Right lung (tissue), 2 donors: ENCODE measurements at regions not wholly inside any gene's neighbourhood (a gene's known extent, or its start where the extent isn't known, plus 50 kb on each side); places are given as distances from the start of the nearest gene placed in this dataset.
"Not testable (repeated sequence)": the region's sequence is repeated elsewhere in the genome, so short reads cannot be mapped to it uniquely, and the experiment has no call there.

ENCODE experiments used
- DNase-seq, 2 donors: peaks; one replicate each; pipeline ENCODE4 v3.0.0-alpha.2; 2013

DNA sequence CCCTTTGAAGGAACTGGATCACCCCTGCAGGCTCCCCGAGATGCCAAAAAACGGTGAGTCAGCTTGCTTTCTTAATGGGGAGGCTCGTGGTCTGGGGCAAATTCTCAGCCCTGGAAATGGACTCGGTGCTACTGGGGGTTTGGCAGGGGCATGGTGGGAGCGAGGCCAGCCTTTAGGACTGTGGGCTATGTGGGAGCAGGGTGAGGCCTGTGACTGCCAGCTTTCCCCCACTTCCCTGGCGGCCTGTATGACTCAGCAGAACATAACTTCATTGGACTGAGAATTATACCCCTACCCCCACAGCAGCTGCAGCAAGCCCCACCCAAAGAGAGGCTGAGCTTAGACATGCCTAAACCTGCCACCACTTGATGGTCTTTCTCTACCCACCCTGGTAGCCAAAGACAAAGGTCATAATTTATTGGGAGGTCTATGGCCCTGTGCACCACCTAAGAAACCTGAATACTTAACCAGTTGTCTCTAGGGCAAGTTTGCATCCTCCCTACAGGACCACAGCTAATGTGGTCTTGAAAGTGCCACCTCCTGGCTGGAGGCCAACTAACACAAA lies 325.3 kb downstream of the TLE1 start:
- DNase-seq, result no peak

DNA sequence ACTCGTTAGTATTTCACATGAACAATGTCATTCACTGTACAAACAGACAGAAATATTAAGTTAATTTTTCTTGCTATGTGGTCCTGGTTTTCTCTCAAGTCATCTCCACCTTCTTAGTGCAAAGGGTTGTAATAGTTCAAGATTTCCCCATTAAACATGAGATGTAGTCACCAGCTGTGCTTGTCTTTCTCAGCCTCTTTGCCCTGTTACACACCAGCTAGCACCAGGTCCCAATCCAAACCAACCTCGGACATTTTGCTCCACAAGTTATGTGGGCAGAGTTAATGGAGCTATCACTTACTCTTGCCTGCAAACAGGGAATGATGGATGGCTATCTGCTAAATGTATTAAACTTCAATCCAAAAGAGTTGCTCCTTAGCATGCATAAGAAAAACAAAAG lies 328.1 kb downstream of the TLE1 start:
- no peak for DNase-seq

DNA sequence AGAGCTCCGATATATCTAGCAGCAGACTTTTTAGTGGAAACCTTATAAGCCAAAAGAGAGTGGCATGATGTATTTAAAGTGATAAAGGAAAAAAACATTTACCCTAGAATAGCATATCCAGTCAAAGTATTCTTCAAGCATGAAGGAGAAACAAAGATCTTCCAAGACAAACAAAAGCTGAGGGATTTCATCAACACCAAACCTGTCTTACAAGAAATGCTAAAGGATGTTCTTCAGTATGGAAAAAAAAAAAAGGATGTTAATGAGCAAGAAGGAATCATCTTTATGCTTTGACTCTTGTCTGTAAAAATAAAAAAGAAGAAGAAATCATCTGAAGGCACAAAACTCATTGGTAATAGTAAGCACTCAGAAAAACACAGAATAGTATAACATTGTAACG lies 338.2 kb downstream of the TLE1 start:
- no peak for DNase-seq

DNA sequence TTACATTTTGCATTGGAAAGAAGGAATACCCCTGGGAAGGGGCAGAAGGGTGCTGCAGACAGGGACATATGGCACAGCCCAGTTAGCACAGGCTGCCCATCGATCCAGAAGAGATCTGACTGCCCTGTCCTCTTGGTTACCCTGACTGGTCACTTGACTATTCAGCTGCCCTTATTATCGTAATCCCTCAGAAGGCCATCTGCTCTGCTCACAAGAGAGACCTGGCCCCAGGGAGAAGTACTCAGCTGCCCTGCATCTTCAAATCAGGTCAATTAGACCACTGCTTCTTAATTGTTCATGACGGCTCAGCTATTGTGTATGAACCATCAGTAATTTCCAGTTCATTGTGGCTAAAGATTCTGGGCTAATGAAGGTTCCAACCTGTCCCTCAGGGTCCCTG lies 345.0 kb downstream of the TLE1 start:
- no peak for DNase-seq

- DNase-seq, result no peak
Observed at GRCh38 chr9:81335879-81336421, 353.4 kb downstream of the TLE1 start.

GRCh38 chr9:81321551-81321950 lies 367.8 kb downstream of the TLE1 start:
- no peak for DNase-seq

GRCh38 chr9:81320909-81321482 lies 368.4 kb downstream of the TLE1 start:
- no peak for DNase-seq

- DNase-seq, result no peak
Observed at GRCh38 chr9:81318571-81318970, 370.8 kb downstream of the TLE1 start.

GRCh38 chr9:81317939-81318338 lies 371.4 kb downstream of the TLE1 start:
- DNase-seq, result no peak

DNA sequence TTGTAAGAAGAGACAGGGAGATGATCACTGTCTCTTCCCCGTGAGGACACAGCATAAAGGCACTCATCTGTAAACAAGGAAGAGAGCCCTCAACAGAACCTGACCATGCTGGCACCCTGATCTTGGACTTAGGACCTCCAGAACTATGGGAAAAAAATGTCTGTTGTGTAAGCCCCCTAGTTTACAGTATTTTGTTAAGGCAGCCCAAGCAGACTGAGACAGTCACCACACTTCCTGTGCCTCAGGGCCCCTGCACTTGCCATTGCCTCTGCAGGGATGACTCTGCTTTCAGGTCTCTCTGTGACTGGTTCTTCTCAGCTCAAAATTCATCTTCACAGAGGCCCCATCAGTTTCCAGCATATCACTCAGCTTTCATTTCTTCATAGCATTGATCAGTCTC lies 372.1 kb downstream of the TLE1 start:
- no peak for DNase-seq

- no peak for DNase-seq
Observed at GRCh38 chr9:81314490-81314889, 374.9 kb downstream of the TLE1 start.

- no peak for DNase-seq
Observed at GRCh38 chr9:81313877-81314276, 375.5 kb downstream of the TLE1 start.

DNA sequence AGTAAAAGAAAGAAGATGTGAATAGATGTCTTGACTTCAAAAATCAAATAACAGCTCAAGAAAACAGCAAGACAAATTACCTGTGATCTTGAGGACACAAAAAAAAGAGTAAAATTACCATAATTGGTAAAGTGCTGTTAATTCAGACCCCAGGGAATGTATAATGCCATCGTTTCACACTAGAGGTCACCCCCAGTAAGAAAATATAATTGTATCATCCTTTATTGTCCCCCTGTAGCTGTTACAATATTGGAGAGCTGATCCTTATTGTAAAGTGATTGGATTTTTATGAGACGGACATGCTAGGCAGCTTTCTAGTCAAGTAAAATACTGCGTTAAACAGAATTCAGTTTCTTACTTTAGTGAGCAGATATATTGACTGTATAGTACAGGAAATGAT lies 377.0 kb downstream of the TLE1 start:
- DNase-seq, result no peak

- no peak for DNase-seq
Observed at GRCh38 chr9:81308404-81308803, 380.9 kb downstream of the TLE1 start.

DNA sequence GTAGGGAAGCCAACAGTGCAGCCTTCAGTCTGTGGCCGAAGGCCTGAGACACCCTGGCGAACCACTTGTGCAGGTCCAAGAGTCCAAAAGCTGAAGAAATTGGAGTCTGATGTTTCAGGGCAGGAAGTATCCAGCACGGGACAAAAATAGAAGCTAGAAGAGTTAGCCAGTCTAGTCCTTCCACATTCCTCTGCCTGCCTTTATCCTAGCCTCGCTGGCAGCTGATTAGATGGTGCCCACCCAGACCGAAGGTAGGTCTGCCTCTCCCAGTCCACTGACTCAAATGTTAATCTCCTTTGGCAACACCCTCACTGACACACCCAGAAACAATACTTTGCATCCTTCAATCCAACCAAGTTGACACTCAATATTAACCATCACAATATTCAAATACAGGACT lies 381.6 kb downstream of the TLE1 start:
- not testable (repeated sequence) for DNase-seq

GRCh38 chr9:81305561-81306182 lies 383.7 kb downstream of the TLE1 start:
- DNase-seq, result no peak

DNA sequence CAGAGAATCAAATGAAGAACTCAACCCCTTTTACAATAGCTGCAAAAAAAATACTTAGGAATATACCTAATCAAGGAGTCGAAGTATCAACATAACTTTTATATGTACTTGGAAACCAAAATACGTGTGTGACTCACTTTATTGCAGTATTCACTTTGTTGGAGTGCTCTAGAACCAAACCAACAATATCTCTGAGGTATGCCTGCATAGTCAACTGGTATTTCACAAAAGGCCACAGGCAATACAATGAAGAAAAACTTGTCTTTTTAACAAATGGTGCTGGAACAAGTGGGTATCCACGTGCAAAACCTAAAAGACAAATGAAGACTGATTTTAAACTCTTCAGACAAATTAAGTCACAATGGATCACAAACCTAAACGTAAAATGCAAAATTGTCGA lies 385.7 kb downstream of the TLE1 start:
- DNase-seq, result no peak

DNA sequence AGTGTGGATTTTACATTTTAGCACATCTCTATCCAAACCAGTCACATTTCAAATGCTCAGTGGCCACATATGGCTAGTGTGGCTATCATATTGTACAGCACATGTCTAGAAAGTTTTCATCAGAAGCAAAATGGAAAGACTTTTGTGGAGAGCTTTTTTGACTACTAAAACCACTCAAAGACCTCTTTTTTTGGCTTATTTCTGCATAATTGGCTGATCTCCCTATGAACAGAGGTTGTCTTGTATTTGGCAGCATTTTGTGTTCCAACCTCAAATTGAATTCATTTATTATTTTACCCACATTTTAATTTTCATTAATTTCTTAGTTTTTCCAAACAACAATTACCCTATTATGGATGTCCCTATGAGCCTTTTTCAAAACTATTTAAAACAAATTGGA lies 395.7 kb downstream of the TLE1 start:
- DNase-seq, result no peak

GRCh38 chr9:81292056-81292805 lies 397.1 kb downstream of the TLE1 start:
- DNase-seq, result no peak

GRCh38 chr9:81289622-81290021 lies 399.7 kb downstream of the TLE1 start:
- DNase-seq, result no peak

DNA sequence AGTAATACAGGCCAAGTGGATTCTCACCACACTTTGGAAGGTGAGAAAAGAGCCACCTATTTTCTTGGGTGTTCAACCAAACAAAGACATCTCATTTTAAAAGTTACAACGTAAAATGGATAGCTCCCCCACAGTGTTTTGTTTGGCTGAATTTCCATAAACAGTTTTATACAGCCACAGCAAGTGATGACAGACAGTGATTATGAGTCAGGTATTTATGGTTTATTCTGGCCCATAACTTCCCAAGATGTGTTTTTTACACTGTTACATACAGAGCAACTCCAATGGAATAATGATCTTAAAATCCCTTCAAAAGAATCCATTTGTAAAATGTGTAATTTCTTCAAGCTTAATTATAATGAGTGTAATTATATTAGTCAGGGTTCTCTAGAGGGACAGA lies 421.3 kb downstream of the TLE1 start:
- DNase-seq, result no peak

DNA sequence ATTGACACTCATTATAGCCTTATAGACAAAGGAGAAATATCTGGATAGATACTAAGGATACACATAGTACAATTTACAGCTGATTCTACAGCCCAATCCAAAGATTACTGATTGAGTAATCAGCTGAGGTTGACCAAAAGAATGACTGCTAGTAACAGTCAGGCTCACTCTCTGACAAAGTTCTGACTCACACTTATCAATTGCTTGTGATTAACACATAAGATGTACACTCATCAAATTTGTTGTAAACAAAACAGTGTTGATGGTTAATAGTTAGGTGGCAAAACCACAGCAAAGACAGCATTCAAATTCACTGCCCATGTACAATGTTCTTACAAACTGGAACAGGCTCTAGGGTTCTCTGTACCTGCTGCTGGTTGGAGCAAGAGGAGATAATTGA lies 422.7 kb downstream of the TLE1 start:
- no peak for DNase-seq

- DNase-seq, result no peak
Observed at GRCh38 chr9:81266086-81266485, 423.3 kb downstream of the TLE1 start.
